Stimulated activated CD4-positive, alpha-beta T cell treated with anti-CD3 and anti-CD28 coated beads, TNF-alpha, amount 100 ng/mL, for 4 hours (primary cell): ENCODE measurements at regions not wholly inside any gene's neighbourhood (a gene's known extent, or its start where the extent isn't known, plus 50 kb on each side); places are given as distances from the start of the nearest gene placed in this dataset.
A peak's percentile ranks its signal among the peaks of the same experiment; 100 is the strongest.

Experiments used
- DNase-seq, 3 experiments: peaks; one replicate each; pipeline ENCODE4 v3.0.0-alpha.2; 2020; ENCODE audit warnings: low read depth in 3 of 3

DNA sequence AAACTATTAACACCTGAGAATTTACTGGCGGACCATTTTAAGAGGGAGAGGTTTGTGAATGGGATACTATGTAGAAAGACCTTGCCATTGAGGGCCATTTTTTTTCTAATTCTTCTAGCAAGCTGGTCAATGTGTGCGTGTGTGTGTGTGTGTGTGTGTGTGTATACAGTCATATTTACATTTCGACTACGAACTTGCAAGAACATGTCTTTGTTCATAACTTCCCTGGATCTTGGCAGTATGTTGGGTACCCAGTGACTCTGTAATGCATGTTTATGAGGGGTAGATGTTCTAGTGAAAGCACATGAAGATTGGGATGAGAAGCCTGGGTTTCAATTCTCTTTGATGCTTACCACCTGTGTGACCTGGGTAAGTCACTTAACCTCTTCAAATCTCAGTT lies 133.6 kb downstream of the UBE2E3 start:
- no peak for DNase-seq

GRCh38 chr2:181116261-181116660 lies 135.9 kb downstream of the UBE2E3 start:
- no peak for DNase-seq

GRCh38 chr2:181117206-181117925 lies 137.0 kb downstream of the UBE2E3 start:
- DNase-seq: no peak

DNA sequence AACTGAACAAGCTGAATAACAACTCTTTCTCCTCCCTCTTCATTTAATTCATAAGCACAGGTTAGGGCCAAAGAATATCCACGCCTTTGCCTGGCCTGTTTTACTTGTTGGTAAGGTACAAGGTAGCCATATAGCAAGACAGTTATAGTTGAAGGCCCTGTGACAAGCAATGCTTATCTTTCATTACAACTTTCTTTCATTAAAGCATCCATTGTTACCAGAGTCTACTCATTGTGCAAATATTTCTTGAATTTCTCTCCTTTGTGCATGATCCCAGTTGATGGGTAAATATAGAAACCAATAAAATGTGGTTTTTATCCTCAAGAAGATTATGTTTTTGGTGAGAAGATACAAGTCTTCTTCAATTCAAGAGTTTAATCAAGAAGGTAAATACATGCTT lies 140.2 kb downstream of the UBE2E3 start:
- no peak for DNase-seq

DNA sequence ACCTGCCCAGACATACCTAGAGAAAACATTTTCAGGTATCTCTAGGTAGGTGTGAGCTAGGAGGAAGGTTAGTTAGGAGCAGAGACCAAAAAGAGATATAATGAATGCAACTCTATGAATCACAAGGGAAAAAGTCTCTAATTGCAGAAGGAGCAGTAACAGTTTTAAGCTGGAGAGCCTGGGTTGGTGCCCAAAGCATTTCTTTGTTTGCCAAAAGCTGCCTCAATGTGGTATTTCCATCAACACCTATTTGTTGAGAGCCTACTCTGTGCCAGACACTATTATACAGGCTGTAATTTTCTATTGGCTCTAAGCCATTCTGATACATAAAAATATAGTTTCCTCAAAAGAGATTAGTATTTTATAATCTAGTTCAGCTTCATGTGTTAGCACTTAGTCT lies 141.6 kb downstream of the UBE2E3 start:
- DNase-seq: no peak

DNA sequence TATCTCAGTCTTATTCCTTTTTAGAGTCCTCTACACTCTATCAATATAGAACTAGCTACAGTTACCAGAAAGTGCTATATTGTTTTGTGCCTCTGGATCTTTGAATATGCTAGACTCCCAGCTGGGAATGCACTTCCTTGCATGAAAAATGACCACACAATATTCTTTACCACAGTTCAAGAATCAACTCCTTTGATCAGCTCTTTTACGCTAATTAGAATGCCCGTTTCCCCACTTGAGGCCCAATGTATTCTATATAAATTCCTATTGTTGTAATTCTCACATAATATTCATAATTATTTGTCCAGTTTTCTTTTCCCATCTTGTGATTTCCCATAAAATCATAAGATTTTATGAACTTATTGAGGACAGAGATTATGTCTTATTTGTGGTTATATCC lies 142.2 kb downstream of the UBE2E3 start:
- DNase-seq: no peak

- peak in 1 of 3 experiments; percentile 20 for DNase-seq
Measured at GRCh38 chr2:181123798-181124231, 143.4 kb downstream of the UBE2E3 start.

GRCh38 chr2:181124497-181124896 lies 144.1 kb downstream of the UBE2E3 start:
- DNase-seq: no peak

DNA sequence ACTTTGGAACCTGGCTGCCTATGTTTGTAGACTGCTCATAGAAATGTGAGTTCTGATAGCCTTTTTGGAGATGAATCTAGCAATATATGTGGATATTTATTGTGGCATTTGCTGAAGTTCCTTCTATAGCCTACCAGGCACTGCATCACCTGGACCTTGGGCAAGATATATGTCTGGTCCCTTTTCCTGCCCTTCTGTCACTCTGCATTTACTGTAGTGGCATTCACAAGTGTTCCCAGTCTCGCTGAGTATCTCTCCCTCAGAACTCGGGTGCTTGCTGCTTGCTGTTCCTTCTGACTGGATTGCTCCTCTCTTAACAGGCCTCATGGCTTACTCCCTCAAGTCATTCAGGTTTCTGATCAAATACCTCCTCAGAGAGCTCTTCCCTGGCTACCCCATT lies 145.0 kb downstream of the UBE2E3 start:
- no peak for DNase-seq

DNA sequence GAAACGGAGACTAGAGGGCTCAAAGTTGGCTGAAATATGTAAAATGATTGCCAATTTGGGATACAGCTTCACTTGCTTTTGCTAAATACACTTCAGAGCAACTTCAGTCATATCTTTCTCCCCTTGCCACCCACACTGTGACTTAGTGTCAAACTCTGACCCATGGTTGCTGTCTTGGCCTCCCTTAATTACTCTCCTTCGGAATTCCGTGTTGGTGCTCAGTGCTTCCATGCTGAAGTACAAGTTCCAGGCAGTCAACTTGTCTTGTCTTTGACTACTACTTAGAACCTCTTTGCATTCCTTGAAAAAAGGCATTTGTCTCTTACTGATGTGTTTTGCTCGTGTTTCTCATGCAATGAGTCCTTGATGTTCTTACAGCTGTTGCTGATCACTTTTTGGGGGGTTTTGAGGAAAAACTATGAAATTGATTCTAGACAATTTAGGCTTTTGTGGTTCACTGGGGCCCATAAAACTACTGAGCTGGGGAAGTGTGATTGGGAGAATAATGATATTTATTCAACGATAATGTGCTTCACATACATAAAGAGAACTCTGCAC lies 146.0 kb downstream of the UBE2E3 start:
- no peak for DNase-seq

GRCh38 chr2:181128199-181128598 lies 147.8 kb downstream of the UBE2E3 start:
- DNase-seq: no peak

- no peak for DNase-seq
Measured at GRCh38 chr2:181129364-181130056, 149.1 kb downstream of the UBE2E3 start.

GRCh38 chr2:181130686-181131085 lies 150.3 kb downstream of the UBE2E3 start:
- no peak for DNase-seq

DNA sequence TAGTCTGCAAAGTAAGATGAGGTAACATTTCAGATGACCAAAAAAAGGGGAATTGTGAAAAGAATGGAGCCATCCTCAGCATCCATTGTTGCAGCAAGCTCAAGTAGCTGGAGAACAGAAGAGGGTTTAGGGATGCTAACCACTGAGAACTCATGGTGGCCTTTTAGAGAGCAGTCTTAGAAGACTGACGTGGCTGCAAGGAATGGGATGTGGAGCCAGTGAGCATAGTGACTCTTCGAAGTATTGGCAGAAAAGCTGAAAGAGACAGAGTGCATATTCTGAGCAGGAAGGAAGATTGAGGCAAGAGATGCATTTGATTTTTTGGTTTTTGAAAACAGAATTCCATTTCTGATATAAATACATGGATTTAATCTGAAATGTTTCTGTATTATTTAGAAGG lies 151.2 kb downstream of the UBE2E3 start:
- no peak for DNase-seq

- DNase-seq: no peak
Measured at GRCh38 chr2:181138816-181139215, 158.4 kb downstream of the UBE2E3 start.

DNA sequence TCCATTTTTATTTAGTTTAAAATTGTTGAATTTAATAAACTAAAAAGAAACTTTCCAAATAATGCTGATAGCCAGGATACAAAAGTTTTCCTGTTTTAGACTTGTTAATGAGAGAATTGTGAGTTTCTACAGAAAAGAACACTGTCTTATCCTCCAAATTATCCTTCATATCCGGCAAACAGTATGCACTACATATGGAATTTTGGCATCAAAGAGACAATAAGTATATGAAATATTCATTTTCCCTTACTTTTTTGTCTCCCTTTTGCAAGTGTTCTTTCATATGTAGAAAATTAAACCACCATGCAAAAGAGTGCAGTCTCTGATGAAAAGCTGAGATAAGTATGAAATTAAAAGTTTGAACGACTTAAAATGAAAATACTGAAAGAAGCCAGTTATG lies 159.4 kb downstream of the UBE2E3 start:
- DNase-seq: no peak

GRCh38 chr2:181140414-181140813 lies 160.0 kb downstream of the UBE2E3 start:
- DNase-seq: no peak

GRCh38 chr2:181140928-181141327 lies 160.5 kb downstream of the UBE2E3 start:
- no peak for DNase-seq

- no peak for DNase-seq
Measured at GRCh38 chr2:181141676-181142075, 161.3 kb downstream of the UBE2E3 start.

GRCh38 chr2:181142514-181142913 lies 162.1 kb downstream of the UBE2E3 start:
- no peak for DNase-seq

DNA sequence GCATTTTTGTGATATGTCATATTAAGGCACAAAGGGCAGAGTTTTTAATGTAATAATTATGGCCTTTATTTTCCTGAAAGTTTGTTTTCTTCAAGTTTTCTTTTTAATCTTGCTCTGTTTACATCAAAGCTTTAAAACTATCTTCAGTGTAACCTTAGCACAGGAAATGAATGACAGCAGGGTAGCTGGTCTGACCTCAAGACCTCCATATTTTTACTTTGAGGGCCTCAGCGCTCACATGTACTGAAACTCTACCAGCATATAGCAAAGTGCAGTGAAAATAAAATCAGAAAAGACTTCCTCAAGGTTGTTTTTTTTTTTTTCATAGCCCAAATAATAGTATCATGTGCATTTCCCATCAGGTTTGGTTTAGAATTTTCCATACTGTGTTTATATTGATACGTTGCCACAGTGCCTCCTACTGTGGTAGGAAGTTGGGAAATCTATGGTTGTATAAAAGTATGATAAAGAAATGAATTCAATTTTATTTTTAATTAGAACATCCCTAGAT lies 163.4 kb downstream of the UBE2E3 start:
- DNase-seq: no peak

DNA sequence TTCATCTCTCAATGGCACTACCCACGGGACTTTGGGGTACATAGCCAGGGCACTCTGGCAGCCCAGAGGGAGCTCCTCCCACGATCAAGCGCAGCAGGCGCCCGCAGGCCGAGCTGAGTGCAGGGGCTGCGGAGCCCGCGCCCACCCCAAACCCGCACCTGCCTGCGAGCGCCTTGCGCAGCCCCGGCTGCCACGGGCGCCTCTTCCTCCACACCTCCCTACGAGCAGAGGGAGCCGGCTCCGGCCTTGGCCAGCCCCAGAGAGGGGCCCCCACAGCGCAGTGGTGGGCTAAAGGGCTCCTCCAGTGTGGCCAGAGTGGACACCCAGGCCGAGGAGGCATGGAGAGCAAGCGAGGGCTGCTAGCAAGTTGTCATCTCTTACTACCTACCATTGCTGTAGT lies 165.2 kb downstream of the UBE2E3 start:
- DNase-seq: no peak

- no peak for DNase-seq
Measured at GRCh38 chr2:181146171-181146570, 165.8 kb downstream of the UBE2E3 start.
